ENCODE measurements at regions not wholly inside any gene's neighbourhood (a gene's known extent, or its start where the extent isn't known, plus 50 kb on each side); places are given as distances from the start of the nearest gene placed in this dataset.

DNA sequence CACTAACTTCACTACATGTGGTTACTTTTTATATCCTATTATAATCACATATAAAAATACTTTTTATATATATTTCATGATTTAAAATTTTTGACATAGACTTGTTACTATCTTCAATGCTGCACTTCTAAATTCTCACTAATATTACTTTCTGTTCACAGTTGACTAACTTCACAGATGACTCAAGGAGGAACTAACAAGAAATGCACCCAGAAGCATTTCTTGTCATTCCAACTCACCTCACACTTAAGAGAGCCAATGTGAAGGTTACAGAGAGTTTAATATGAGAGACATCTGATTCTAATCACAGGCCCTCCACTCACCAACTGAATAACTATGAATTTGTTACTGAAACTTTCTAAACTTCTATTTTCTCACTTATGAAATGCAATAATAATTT, 399.8 kb upstream of the SLC8A1 start:
- intact Hi-C loops (cut with DNase I; ENCODE audit: low total_unique reads): no loop called here
- Histone ChIP-seq H3K4me1 (no peaks in the 10 kb centered on the region), H3K9me3 (peaks cover 0 to 15% (median 5%) of the 10 kb centered on the region in 8 donors), H3K27me3 (replicated peaks in 1 of 7) (no peaks in the 10 kb centered on the region), H3K36me3 (no peaks in the 10 kb centered on the region), H3K4me3 (no peak overlapping the region), H3K27ac (no peak overlapping the region)
- TF ChIP-seq POLR2AphosphoS5 (IDR thresholded peaks at IDR 0.05): no peak
- no peak for TF ChIP-seq POLR2A (IDR thresholded peaks at IDR 0.05)
- TF ChIP-seq, protein P1, sequence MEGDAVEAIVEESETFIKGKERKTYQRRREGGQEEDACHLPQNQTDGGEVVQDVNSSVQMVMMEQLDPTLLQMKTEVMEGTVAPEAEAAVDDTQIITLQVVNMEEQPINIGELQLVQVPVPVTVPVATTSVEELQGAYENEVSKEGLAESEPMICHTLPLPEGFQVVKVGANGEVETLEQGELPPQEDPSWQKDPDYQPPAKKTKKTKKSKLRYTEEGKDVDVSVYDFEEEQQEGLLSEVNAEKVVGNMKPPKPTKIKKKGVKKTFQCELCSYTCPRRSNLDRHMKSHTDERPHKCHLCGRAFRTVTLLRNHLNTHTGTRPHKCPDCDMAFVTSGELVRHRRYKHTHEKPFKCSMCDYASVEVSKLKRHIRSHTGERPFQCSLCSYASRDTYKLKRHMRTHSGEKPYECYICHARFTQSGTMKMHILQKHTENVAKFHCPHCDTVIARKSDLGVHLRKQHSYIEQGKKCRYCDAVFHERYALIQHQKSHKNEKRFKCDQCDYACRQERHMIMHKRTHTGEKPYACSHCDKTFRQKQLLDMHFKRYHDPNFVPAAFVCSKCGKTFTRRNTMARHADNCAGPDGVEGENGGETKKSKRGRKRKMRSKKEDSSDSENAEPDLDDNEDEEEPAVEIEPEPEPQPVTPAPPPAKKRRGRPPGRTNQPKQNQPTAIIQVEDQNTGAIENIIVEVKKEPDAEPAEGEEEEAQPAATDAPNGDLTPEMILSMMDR (IDR thresholded peaks at IDR 0.05 in 8 of 11, conservative IDR thresholded peaks at IDR 0.05 in 3 of 11): no peak
- DNase-seq: no peak

DNA sequence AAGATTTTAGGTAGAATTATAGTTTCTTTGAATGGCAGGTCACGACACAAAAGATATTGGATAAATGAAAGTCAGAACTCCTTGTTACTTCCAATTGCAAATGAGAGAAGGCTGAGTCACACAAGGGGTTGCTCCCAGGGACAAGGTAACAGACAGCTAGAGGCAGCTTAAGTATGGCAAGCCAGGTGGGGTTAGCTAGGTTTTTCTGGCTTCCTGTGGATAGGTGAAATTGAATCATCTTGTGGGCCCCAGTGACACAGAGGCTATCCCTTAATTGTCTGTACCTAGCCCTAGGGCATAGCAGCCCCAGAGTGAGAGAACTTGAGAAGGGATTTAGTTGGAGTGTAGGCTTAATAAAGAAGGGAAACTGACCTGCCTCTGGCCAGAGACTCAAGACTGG, 407.7 kb upstream of the SLC8A1 start:
- no peak for DNase-seq
- Histone ChIP-seq H3K9me3 (peaks cover 0 to 17% (median 6%) of the 10 kb centered on the region in 8 donors), H3K4me3 (no peak overlapping the region), H3K27ac (no peak overlapping the region), H3K36me3 (no peaks in the 10 kb centered on the region), H3K4me1 (no peaks in the 10 kb centered on the region), H3K27me3 (replicated peaks in 1 of 7) (no peaks in the 10 kb centered on the region)
- intact Hi-C loops (cut with DNase I; ENCODE audit: low total_unique reads): no loop called here
- WGBS, 5 donors: 80 to 98% (median 87%) methylated on average over 1 of the region's 1 CpG
- TF ChIP-seq, protein P1 (IDR thresholded peaks at IDR 0.05 in 8 of 11, conservative IDR thresholded peaks at IDR 0.05 in 3 of 11): no peak
- TF ChIP-seq POLR2AphosphoS5 (IDR thresholded peaks at IDR 0.05) (no peak), POLR2A (IDR thresholded peaks at IDR 0.05) (no peak)

DNA sequence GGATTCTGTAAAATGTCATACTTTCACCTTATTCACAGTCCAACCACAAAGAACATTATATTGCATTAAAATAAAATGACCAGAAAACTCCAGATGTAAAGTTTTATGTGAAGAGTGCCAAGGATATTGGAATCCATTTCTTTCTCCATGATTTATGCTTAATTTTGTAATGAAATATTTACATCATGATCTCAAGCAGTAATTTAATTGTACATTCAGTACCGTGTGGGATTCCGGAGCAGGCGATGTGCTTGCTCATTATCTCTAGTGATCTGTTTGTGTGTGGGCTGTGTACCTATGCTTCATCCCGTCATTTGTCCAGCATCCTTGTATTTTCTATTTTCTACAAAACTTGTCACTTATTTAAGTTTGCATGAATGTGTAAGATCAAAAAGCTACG, 415.9 kb upstream of the SLC8A1 start:
- TF ChIP-seq POLR2A (IDR thresholded peaks at IDR 0.05): no peak
- TF ChIP-seq POLR2AphosphoS5 (IDR thresholded peaks at IDR 0.05): no peak
- TF ChIP-seq, protein P1 (IDR thresholded peaks at IDR 0.05 in 8 of 11, conservative IDR thresholded peaks at IDR 0.05 in 3 of 11): no peak
- WGBS, 5 donors: 85 to 95% (median 90%) methylated on average over 5 of the region's 5 CpGs

DNA sequence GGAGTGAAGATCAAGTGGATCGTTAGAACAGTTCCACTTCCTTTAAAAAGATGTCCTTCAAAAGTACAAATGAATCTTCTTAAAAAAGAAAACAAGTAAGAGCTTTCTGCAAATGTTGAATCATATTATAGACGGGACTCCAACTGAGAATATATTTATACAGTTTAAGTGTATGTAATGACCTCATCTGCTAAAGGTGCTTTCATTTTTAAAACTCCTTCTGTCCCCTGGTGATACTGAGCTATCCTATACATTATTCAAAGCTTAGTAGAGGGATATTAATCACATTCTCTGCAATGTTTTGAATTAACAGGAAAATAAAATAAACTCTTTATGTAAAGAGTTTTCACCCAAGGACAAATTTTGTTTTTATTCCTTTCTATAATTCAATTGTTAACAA, 420.7 kb upstream of the SLC8A1 start:
- H3K27me3 ChIP-seq (replicated peaks in 1 of 7): no peaks in the 10 kb centered on the region
- 11 to 14% (median 13%) methylated on average over 2 of the region's 2 CpGs for WGBS, 5 donors
- H3K27ac ChIP-seq: no peak overlapping the region
- TF ChIP-seq POLR2A (IDR thresholded peaks at IDR 0.05) (no peak), POLR2AphosphoS5 (IDR thresholded peaks at IDR 0.05) (no peak)
- TF ChIP-seq, protein P1 (IDR thresholded peaks at IDR 0.05 in 8 of 11, conservative IDR thresholded peaks at IDR 0.05 in 3 of 11): no peak
- H3K36me3 ChIP-seq: no peaks in the 10 kb centered on the region
- no peak for DNase-seq
- intact Hi-C loops (cut with DNase I; ENCODE audit: low total_unique reads): no loop called here
- H3K4me3 ChIP-seq: no peak overlapping the region
- no peaks in the 10 kb centered on the region for H3K4me1 ChIP-seq
- H3K9me3 ChIP-seq: no peaks in the 10 kb centered on the region

More for the DNA sequence above, 415.9 kb upstream of the SLC8A1 start:
- Histone ChIP-seq H3K9me3 (no peaks in the 10 kb centered on the region), H3K36me3 (no peaks in the 10 kb centered on the region), H3K4me3 (no peak overlapping the region), H3K4me1 (no peaks in the 10 kb centered on the region), H3K27ac (no peak overlapping the region), H3K27me3 (replicated peaks in 1 of 7) (no peaks in the 10 kb centered on the region)
- no peak for DNase-seq
- intact Hi-C loops (cut with DNase I; ENCODE audit: low total_unique reads): no loop called here
